HG03103 (cell line): ENCODE measurements at regions not wholly inside any gene's neighbourhood (a gene's known extent, or its start where the extent isn't known, plus 50 kb on each side); places are given as distances from the start of the nearest gene placed in this dataset.
"Not testable (repeated sequence)": the region's sequence is repeated elsewhere in the genome, so short reads cannot be mapped to it uniquely, and the experiment has no call there.

Source experiments
- ATAC-seq: cut with Tn5 transposase; IDR thresholded peaks from one replicate; pipeline ENCODE4 v1.9.1; 2021; ENCODE audit warnings: low read depth; ENCODE audit not compliant: unreplicated experiment

- no peak for ATAC-seq
Observed at GRCh38 chr1:199913318-199913717, 114.2 kb upstream of the NR5A2 start.

GRCh38 chr1:199914546-199914945 lies 113.0 kb upstream of the NR5A2 start:
- ATAC-seq: no peak

GRCh38 chr1:199918196-199918769 lies 109.2 kb upstream of the NR5A2 start:
- no peak for ATAC-seq

- no peak for ATAC-seq
Observed at GRCh38 chr1:199920635-199921034, 106.9 kb upstream of the NR5A2 start.

GRCh38 chr1:199929556-199929955 lies 98.0 kb upstream of the NR5A2 start:
- no peak for ATAC-seq

GRCh38 chr1:199930067-199930466 lies 97.4 kb upstream of the NR5A2 start:
- not testable (repeated sequence) for ATAC-seq

- no peak for ATAC-seq
Observed at GRCh38 chr1:199931666-199932377, 95.7 kb upstream of the NR5A2 start.

GRCh38 chr1:199932462-199932861 lies 95.0 kb upstream of the NR5A2 start:
- no peak for ATAC-seq

GRCh38 chr1:199936441-199936840 lies 91.1 kb upstream of the NR5A2 start:
- ATAC-seq: no peak

GRCh38 chr1:199937161-199937560 lies 90.3 kb upstream of the NR5A2 start:
- no peak for ATAC-seq

GRCh38 chr1:199937661-199938060 lies 89.8 kb upstream of the NR5A2 start:
- no peak for ATAC-seq

- ATAC-seq: no peak
Observed at GRCh38 chr1:199944986-199945385, 82.5 kb upstream of the NR5A2 start.

GRCh38 chr1:199945591-199945990 lies 81.9 kb upstream of the NR5A2 start:
- ATAC-seq: no peak

GRCh38 chr1:199946305-199947155 lies 81.0 kb upstream of the NR5A2 start:
- no peak for ATAC-seq

- ATAC-seq: peak; percentile 56
Observed at GRCh38 chr1:199948587-199949280, 78.8 kb upstream of the NR5A2 start.

GRCh38 chr1:199951005-199951404 lies 76.5 kb upstream of the NR5A2 start:
- not testable (repeated sequence) for ATAC-seq

GRCh38 chr1:199953651-199954050 lies 73.9 kb upstream of the NR5A2 start:
- no peak for ATAC-seq

- no peak for ATAC-seq
Observed at GRCh38 chr1:199954699-199955098, 72.8 kb upstream of the NR5A2 start.

- no peak for ATAC-seq
Observed at GRCh38 chr1:199955235-199955634, 72.3 kb upstream of the NR5A2 start.

GRCh38 chr1:199956005-199956404 lies 71.5 kb upstream of the NR5A2 start:
- no peak for ATAC-seq
